ENCODE measurements at regions not wholly inside any gene's neighbourhood (a gene's known extent, or its start where the extent isn't known, plus 50 kb on each side); places are given as distances from the start of the nearest gene placed in this dataset.

GRCh38 chr3:158977497-158977896 lies 175.6 kb downstream of the MFSD1 start:
- Histone ChIP-seq H3K27ac (peak overlapping the region in 1 of 2 donors; percentile 26), H3K4me3 (no peak overlapping the region), H3K4me1 (replicated peaks in 1 of 2) (peaks cover 0 to 19% of the 10 kb centered on the region in 2 donors)
- ATAC-seq (replicated peaks in 6 of 8), result peak in 4 of 8 experiments; percentile 10 to 49 (median 37)
- WGBS, 10 experiments, result 0 to 67% (median 54%) methylated on average over 1 to 4 of the region's 4 CpGs; no CpG with 5 or more reads in 2 of the 10 experiments
- in situ Hi-C loops (cut with MboI; ENCODE audit: low pct_unique_long_range_greater_than_20kb in 2 of 9, low sequenced_read_pairs in 9 of 9, unreplicated experiment in 9 of 9), result no loop called here

- Histone ChIP-seq H3K4me1 (replicated peaks in 1 of 2) (peaks cover 3 to 24% of the 10 kb centered on the region in 2 donors), H3K4me3 (no peak overlapping the region), H3K27ac (no peak overlapping the region)
- peak in 5 of 8 experiments; percentile 94 to 96 (median 95) for ATAC-seq (replicated peaks in 6 of 8)
- in situ Hi-C loops (cut with MboI; ENCODE audit: low pct_unique_long_range_greater_than_20kb in 2 of 9, low sequenced_read_pairs in 9 of 9, unreplicated experiment in 9 of 9), result no loop called here
- WGBS, 10 experiments, result 20 to 67% (median 49%) methylated on average over 1 to 5 of the region's 5 CpGs
These were observed 181.6 kb downstream of the MFSD1 start for GRCh38 chr3:158983216-158984099.

- Histone ChIP-seq H3K27ac (no peak overlapping the region), H3K4me3 (no peak overlapping the region), H3K4me1 (replicated peaks in 1 of 2) (peaks cover 0 to 9% of the 10 kb centered on the region in 2 donors)
- in situ Hi-C loops (cut with MboI; ENCODE audit: low pct_unique_long_range_greater_than_20kb in 2 of 9, low sequenced_read_pairs in 9 of 9, unreplicated experiment in 9 of 9), result no loop called here
- WGBS, 10 experiments, result 16 to 80% (median 58%) methylated on average over 1 to 4 of the region's 6 CpGs; no CpG with 5 or more reads in 4 of the 10 experiments
- ATAC-seq (replicated peaks in 6 of 8), result no peak
These were observed 189.4 kb downstream of the MFSD1 start for GRCh38 chr3:158991146-158991705.

- in situ Hi-C loops (cut with MboI; ENCODE audit: low pct_unique_long_range_greater_than_20kb in 2 of 9, low sequenced_read_pairs in 9 of 9, unreplicated experiment in 9 of 9), result no loop called here
- no peak overlapping the region for H3K27ac ChIP-seq
These were observed 190.6 kb downstream of the MFSD1 start for GRCh38 chr3:158992463-158992862.

GRCh38 chr3:158994386-158994785 lies 192.5 kb downstream of the MFSD1 start:
- H3K27ac ChIP-seq, result no peak overlapping the region
- no peak for ATAC-seq (replicated peaks in 6 of 8)
- in situ Hi-C loops (cut with MboI; ENCODE audit: low pct_unique_long_range_greater_than_20kb in 2 of 9, low sequenced_read_pairs in 9 of 9, unreplicated experiment in 9 of 9), result no loop called here
- H3K4me1 ChIP-seq (replicated peaks in 1 of 2), result peaks cover 0 to 10% of the 10 kb centered on the region in 2 donors
- H3K4me3 ChIP-seq, result no peak overlapping the region
- WGBS, 10 experiments, result 40 to 90% (median 72%) methylated on average over 1 to 4 of the region's 4 CpGs

More at GRCh38 chr3:158992463-158992862, 190.6 kb downstream of the MFSD1 start:
- peaks cover 0 to 10% of the 10 kb centered on the region in 2 donors for H3K4me1 ChIP-seq (replicated peaks in 1 of 2)
- H3K4me3 ChIP-seq, result no peak overlapping the region
- no peak for ATAC-seq (replicated peaks in 6 of 8)

GRCh38 chr3:159001711-159002110 lies 199.9 kb downstream of the MFSD1 start:
- in situ Hi-C loops (cut with MboI; ENCODE audit: low pct_unique_long_range_greater_than_20kb in 2 of 9, low sequenced_read_pairs in 9 of 9, unreplicated experiment in 9 of 9), result no loop called here
- Histone ChIP-seq H3K4me3 (no peak overlapping the region), H3K4me1 (replicated peaks in 1 of 2) (no peaks in the 10 kb centered on the region), H3K27ac (no peak overlapping the region)
- ATAC-seq (replicated peaks in 6 of 8), result no peak
- WGBS, 10 experiments, result 44 to 100% (median 85%) methylated on average over 1 of the region's 1 CpG; no CpG with 5 or more reads in 3 of the 10 experiments

GRCh38 chr3:159005137-159005536 lies 203.3 kb downstream of the MFSD1 start:
- H3K4me3 ChIP-seq, result no peak overlapping the region
- ATAC-seq (replicated peaks in 6 of 8), result peak in 1 of 8 experiments; percentile 55
- in situ Hi-C loops (cut with MboI; ENCODE audit: low pct_unique_long_range_greater_than_20kb in 2 of 9, low sequenced_read_pairs in 9 of 9, unreplicated experiment in 9 of 9), result no loop called here
- H3K4me1 ChIP-seq (replicated peaks in 1 of 2), result no peaks in the 10 kb centered on the region
- no peak overlapping the region for H3K27ac ChIP-seq

GRCh38 chr3:159007331-159007730 lies 205.5 kb downstream of the MFSD1 start:
- Histone ChIP-seq H3K4me1 (replicated peaks in 1 of 2) (no peaks in the 10 kb centered on the region), H3K4me3 (no peak overlapping the region), H3K27ac (no peak overlapping the region)
- WGBS, 10 experiments, result 0 to 71% (median 0%) methylated on average over 1 of the region's 1 CpG; no CpG with 5 or more reads in 2 of the 10 experiments
- in situ Hi-C loops (cut with MboI; ENCODE audit: low pct_unique_long_range_greater_than_20kb in 2 of 9, low sequenced_read_pairs in 9 of 9, unreplicated experiment in 9 of 9), result no loop called here
- ATAC-seq (replicated peaks in 6 of 8), result no peak

GRCh38 chr3:159008401-159008800 lies 206.5 kb downstream of the MFSD1 start:
- in situ Hi-C loops (cut with MboI; ENCODE audit: low pct_unique_long_range_greater_than_20kb in 2 of 9, low sequenced_read_pairs in 9 of 9, unreplicated experiment in 9 of 9), result no loop called here
- 44 to 100% (median 61%) methylated on average over 2 to 4 of the region's 4 CpGs; no CpG with 5 or more reads in 4 of the 10 experiments for WGBS, 10 experiments
- ATAC-seq (replicated peaks in 6 of 8), result peak in 1 of 8 experiments; percentile 31

GRCh38 chr3:159018341-159018740 lies 216.5 kb downstream of the MFSD1 start:
- no peak overlapping the region for H3K4me3 ChIP-seq
- ATAC-seq (replicated peaks in 6 of 8), result no peak
- 0 to 100% (median 67%) methylated on average over 1 to 2 of the region's 2 CpGs; no CpG with 5 or more reads in 5 of the 10 experiments for WGBS, 10 experiments
- in situ Hi-C loops (cut with MboI; ENCODE audit: low pct_unique_long_range_greater_than_20kb in 2 of 9, low sequenced_read_pairs in 9 of 9, unreplicated experiment in 9 of 9), result no loop called here
- no peak overlapping the region for H3K27ac ChIP-seq
- no peaks in the 10 kb centered on the region for H3K4me1 ChIP-seq (replicated peaks in 1 of 2)

More at GRCh38 chr3:159008401-159008800, 206.5 kb downstream of the MFSD1 start:
- Histone ChIP-seq H3K4me1 (replicated peaks in 1 of 2) (peaks cover 0 to 6% of the 10 kb centered on the region in 2 donors), H3K4me3 (no peak overlapping the region), H3K27ac (no peak overlapping the region)

GRCh38 chr3:159025733-159026132 lies 223.9 kb downstream of the MFSD1 start:
- no peak overlapping the region for H3K27ac ChIP-seq
- H3K4me3 ChIP-seq, result no peak overlapping the region
- 7 to 67% (median 44%) methylated on average over 1 to 2 of the region's 2 CpGs; no CpG with 5 or more reads in 4 of the 10 experiments for WGBS, 10 experiments
- no peaks in the 10 kb centered on the region for H3K4me1 ChIP-seq (replicated peaks in 1 of 2)
- ATAC-seq (replicated peaks in 6 of 8), result no peak
- in situ Hi-C loops (cut with MboI; ENCODE audit: low pct_unique_long_range_greater_than_20kb in 2 of 9, low sequenced_read_pairs in 9 of 9, unreplicated experiment in 9 of 9), result no loop called here

GRCh38 chr3:159026510-159026909 lies 224.7 kb downstream of the MFSD1 start:
- ATAC-seq (replicated peaks in 6 of 8), result no peak
- H3K4me3 ChIP-seq, result no peak overlapping the region
- no peak overlapping the region for H3K27ac ChIP-seq
- WGBS, 10 experiments, result 88 to 100% methylated on average over 1 of the region's 1 CpG; no CpG with 5 or more reads in 8 of the 10 experiments
- H3K4me1 ChIP-seq (replicated peaks in 1 of 2), result no peaks in the 10 kb centered on the region
- in situ Hi-C loops (cut with MboI; ENCODE audit: low pct_unique_long_range_greater_than_20kb in 2 of 9, low sequenced_read_pairs in 9 of 9, unreplicated experiment in 9 of 9), result no loop called here

GRCh38 chr3:159028706-159029105 lies 226.9 kb downstream of the MFSD1 start:
- ATAC-seq (replicated peaks in 6 of 8), result no peak
- in situ Hi-C loops (cut with MboI; ENCODE audit: low pct_unique_long_range_greater_than_20kb in 2 of 9, low sequenced_read_pairs in 9 of 9, unreplicated experiment in 9 of 9), result no loop called here
- Histone ChIP-seq H3K27ac (no peak overlapping the region), H3K4me3 (no peak overlapping the region), H3K4me1 (replicated peaks in 1 of 2) (peaks cover 0 to 2% of the 10 kb centered on the region in 2 donors)
- 25 to 100% (median 80%) methylated on average over 1 of the region's 1 CpG; no CpG with 5 or more reads in 3 of the 10 experiments for WGBS, 10 experiments
